HT1080 (cell line): ENCODE measurements at regions not wholly inside any gene's neighbourhood (a gene's known extent, or its start where the extent isn't known, plus 50 kb on each side); places are given as distances from the start of the nearest gene placed in this dataset. TPM values are rescaled to one million over a fixed set of nuclear protein-coding genes. Genes with fewer than 3 reads are reported as not detected.

Experiments used
- DNase-seq: peaks from one replicate; pipeline ENCODE4 v3.0.0-alpha.2; 2015; ENCODE audit warnings: low read depth
- small RNA-seq: library from RNA; depleted of rRNA; stranded (forward); fragments of <200 nt; gene quantifications from one replicate; pipeline ENCODE3, GENCODE V24; 2014

DNA sequence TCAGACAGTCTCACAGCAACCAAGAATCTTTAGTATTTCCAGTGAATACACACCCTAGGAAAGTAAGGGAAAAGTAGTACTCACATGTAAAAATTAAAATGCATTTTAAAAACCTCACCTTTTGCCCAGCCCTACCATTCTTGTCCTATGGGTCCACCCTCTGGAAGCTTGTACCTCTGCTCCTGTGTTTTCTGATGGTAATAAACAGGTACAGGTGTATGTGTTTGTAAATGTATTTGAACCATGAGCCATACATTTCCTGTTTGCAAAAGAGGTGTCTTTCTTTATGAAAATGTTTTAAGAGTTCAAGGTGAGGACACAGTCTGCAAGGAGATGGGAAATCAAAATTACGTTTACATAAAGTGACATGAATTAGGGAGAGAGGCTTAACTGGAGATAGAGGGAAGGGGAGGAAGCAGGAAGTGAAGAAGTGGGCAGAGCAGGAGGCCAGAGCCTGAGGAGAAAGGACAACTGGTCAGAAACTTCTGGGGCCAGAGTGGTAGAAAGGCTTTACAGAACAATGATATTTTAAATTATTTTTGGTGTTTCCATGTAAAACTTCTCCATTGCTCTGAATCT, 52.0 kb upstream of the IVNS1ABP start:
- no peak for DNase-seq

GRCh38 chr1:185368313-185368855, 51.3 kb upstream of the IVNS1ABP start:
- no peak for DNase-seq

GRCh38 chr1:185367218-185367617, 50.2 kb upstream of the IVNS1ABP start:
- DNase-seq: no peak

Small RNA genes in the stretch of these regions (small RNA-seq; reads per million reads assigned to genes)
- gene MCRIP2P2: not detected
- not detected for gene RF00019
- gene RNU7-183P: not detected
